ENCODE measurements at regions not wholly inside any gene's neighbourhood (a gene's known extent, or its start where the extent isn't known, plus 50 kb on each side); places are given as distances from the start of the nearest gene placed in this dataset.

GRCh38 chr10:78175444-78176015 is 141.9 kb downstream of the RPS24 start:
- Mint-ChIP-seq H3K4me1 (ENCODE audit: unreplicated experiment) (peaks cover 35% of the 10 kb centered on the region), H3K27ac (ENCODE audit: unreplicated experiment) (peak overlapping the region; percentile 32), H3K27me3 (ENCODE audit: unreplicated experiment) (peaks cover 9% of the 10 kb centered on the region), H3K4me3 (ENCODE audit: unreplicated experiment) (no peak overlapping the region), H3K36me3 (ENCODE audit: low read depth, unreplicated experiment) (no peaks in the 10 kb centered on the region), H3K9me3 (ENCODE audit: unreplicated experiment) (no peaks in the 10 kb centered on the region)
- TF ChIP-seq CTCF (IDR thresholded peaks at IDR 0.05; ENCODE audit: unreplicated experiment): no peak
- DNase-seq (ENCODE audit: low spot score): no peak

GRCh38 chr10:78176320-78177317 is 143.0 kb downstream of the RPS24 start:
- H3K27me3 Mint-ChIP-seq (ENCODE audit: unreplicated experiment): peaks cover 13% of the 10 kb centered on the region
- no peak for DNase-seq (ENCODE audit: low spot score)
- no peaks in the 10 kb centered on the region for H3K36me3 Mint-ChIP-seq (ENCODE audit: low read depth, unreplicated experiment)
- TF ChIP-seq CTCF (IDR thresholded peaks at IDR 0.05; ENCODE audit: unreplicated experiment): no peak
- peaks cover 35% of the 10 kb centered on the region for H3K4me1 Mint-ChIP-seq (ENCODE audit: unreplicated experiment)
- no peak overlapping the region for H3K4me3 Mint-ChIP-seq (ENCODE audit: unreplicated experiment)
- H3K9me3 Mint-ChIP-seq (ENCODE audit: unreplicated experiment): no peaks in the 10 kb centered on the region
- H3K27ac Mint-ChIP-seq (ENCODE audit: unreplicated experiment): no peak overlapping the region

GRCh38 chr10:78177491-78178185 is 144.0 kb downstream of the RPS24 start:
- H3K27ac Mint-ChIP-seq (ENCODE audit: unreplicated experiment): no peak overlapping the region
- H3K9me3 Mint-ChIP-seq (ENCODE audit: unreplicated experiment): no peaks in the 10 kb centered on the region

GRCh38 chr10:78178397-78178796 is 144.7 kb downstream of the RPS24 start:
- peaks cover 18% of the 10 kb centered on the region for H3K27me3 Mint-ChIP-seq (ENCODE audit: unreplicated experiment)
- no peaks in the 10 kb centered on the region for H3K36me3 Mint-ChIP-seq (ENCODE audit: low read depth, unreplicated experiment)
- no peak overlapping the region for H3K27ac Mint-ChIP-seq (ENCODE audit: unreplicated experiment)
- H3K4me3 Mint-ChIP-seq (ENCODE audit: unreplicated experiment): no peak overlapping the region
- no peaks in the 10 kb centered on the region for H3K9me3 Mint-ChIP-seq (ENCODE audit: unreplicated experiment)
- H3K4me1 Mint-ChIP-seq (ENCODE audit: unreplicated experiment): peaks cover 41% of the 10 kb centered on the region
- TF ChIP-seq CTCF (IDR thresholded peaks at IDR 0.05; ENCODE audit: unreplicated experiment): no peak
- DNase-seq (ENCODE audit: low spot score): no peak

More at GRCh38 chr10:78177491-78178185, 144.0 kb downstream of the RPS24 start:
- TF ChIP-seq CTCF (IDR thresholded peaks at IDR 0.05; ENCODE audit: unreplicated experiment): no peak
- peaks cover 35% of the 10 kb centered on the region for H3K4me1 Mint-ChIP-seq (ENCODE audit: unreplicated experiment)
- DNase-seq (ENCODE audit: low spot score): no peak
- no peaks in the 10 kb centered on the region for H3K36me3 Mint-ChIP-seq (ENCODE audit: low read depth, unreplicated experiment)
- no peak overlapping the region for H3K4me3 Mint-ChIP-seq (ENCODE audit: unreplicated experiment)
- H3K27me3 Mint-ChIP-seq (ENCODE audit: unreplicated experiment): peaks cover 18% of the 10 kb centered on the region
